ENCODE measurements at regions not wholly inside any gene's neighbourhood (a gene's known extent, or its start where the extent isn't known, plus 50 kb on each side); places are given as distances from the start of the nearest gene placed in this dataset.

DNA sequence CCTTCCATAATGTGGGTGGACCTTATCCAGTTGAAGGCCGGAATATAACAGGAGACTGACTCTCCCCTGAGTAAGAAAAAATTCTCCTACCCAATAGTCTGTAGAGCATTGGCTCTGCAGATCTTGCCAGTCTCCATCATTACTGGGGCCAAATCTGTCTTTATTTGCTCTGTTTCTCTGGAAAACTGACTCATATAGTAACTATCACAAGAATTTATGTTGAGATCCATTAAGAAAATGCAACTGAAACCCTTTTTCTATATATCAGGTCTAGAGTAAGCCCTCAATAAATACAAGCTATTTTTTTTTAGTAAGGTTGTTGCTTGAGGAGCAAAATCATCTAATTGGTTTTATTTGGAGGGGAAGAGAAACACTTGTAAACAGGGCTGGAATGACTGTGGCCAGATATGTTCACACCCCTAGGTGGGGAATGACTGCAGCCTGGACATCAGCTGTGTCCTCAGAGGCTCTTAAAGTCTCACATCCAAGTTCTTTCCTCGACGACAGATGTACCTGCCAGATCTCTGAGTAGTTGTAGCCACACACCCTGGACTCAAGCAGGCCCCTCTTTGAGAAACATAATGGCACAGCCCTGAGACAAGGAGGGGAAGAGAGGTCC is 339.7 kb downstream of the TNS1 start:
- TF ChIP-seq POLR2A (IDR thresholded peaks at IDR 0.05; ENCODE audit: low read length) (no peak), GATA1 (IDR thresholded peaks at IDR 0.05; ENCODE audit: low read depth, low read length) (no peak)
